H1 (cell line): ENCODE measurements at regions not wholly inside any gene's neighbourhood (a gene's known extent, or its start where the extent isn't known, plus 50 kb on each side); places are given as distances from the start of the nearest gene placed in this dataset.

ENCODE experiments used
- CTCF ChIA-PET: fragments of 300-600 bp; sonication (Branson Sonifier 250); formaldehyde crosslinking; loops from one replicate; lab custom pipeline; 2021; ENCODE audit not compliant: partially characterized antibody; lab: Charles Lee
- POLR2A ChIA-PET: fragments of 300-600 bp; sonication (Branson Sonifier 250); formaldehyde crosslinking; loops from one replicate; lab custom pipeline; 2021; ENCODE audit warnings: inconsistent platforms; ENCODE audit not compliant: partially characterized antibody; lab: Charles Lee
- DNase-seq, 2 experiments: peaks; one replicate each; pipeline versions ENCODE4 v3.0.0 to v3.0.0-alpha.2; 2010 to 2022; ENCODE audit warnings: low spot score in 2 of 2, low read depth in 1 of 2, mixed read lengths in 1 of 2
- FAIRE-seq: peaks from 2 replicates; lab custom pipeline; 2011; peaks lifted over from hg19 to GRCh38; lab: Jason Lieb, UNC
- H2AFZ ChIP-seq: 2 replicates; pipeline ENCODE4 v1.8.1; 2012; ENCODE audit warnings: low read length, inconsistent platforms
- H2AK5ac ChIP-seq: 2 replicates; pipeline ENCODE4 v1.6.1; 2013; ENCODE audit warnings: low read depth, low read length
- H2BK120ac ChIP-seq: replicated peaks from 2 replicates; pipeline ENCODE3; 2013; ENCODE audit warnings: low read depth, low read length, inconsistent platforms
- H2BK12ac ChIP-seq: 2 replicates; pipeline ENCODE4 v1.6.1; 2013; ENCODE audit warnings: low read depth, low read length
- H2BK15ac ChIP-seq: 2 replicates; pipeline ENCODE4 v1.6.1; 2013; ENCODE audit warnings: low read length
- H2BK20ac ChIP-seq: 2 replicates; pipeline ENCODE4 v1.6.1; 2013; ENCODE audit warnings: low read length
- H2BK5ac ChIP-seq: 2 replicates; pipeline ENCODE4 v1.6.1; 2013; ENCODE audit warnings: low read depth, low read length
- H3K14ac ChIP-seq: 2 replicates; pipeline ENCODE4 v1.6.1; 2013; ENCODE audit warnings: inconsistent platforms; ENCODE audit not compliant: insufficient read length
- H3K18ac ChIP-seq: 2 replicates; pipeline ENCODE4 v1.6.1; 2013; ENCODE audit warnings: low read length; ENCODE audit errors: extremely low read depth
- H3K23ac ChIP-seq: 2 replicates; pipeline ENCODE4 v1.6.1; 2013; ENCODE audit warnings: inconsistent platforms; ENCODE audit not compliant: insufficient read length
- H3K23me2 ChIP-seq: 2 replicates; pipeline ENCODE4 v1.6.1; 2013; ENCODE audit warnings: low read depth, low read length
- H3K27ac ChIP-seq: 2 replicates; pipeline ENCODE4 v1.6.1; 2011; ENCODE audit warnings: low read depth, low read length, inconsistent platforms
- H3K27me3 ChIP-seq, 4 experiments: replicated peaks in 1 of 4; 1 replicate in 1 of 4; 2 replicates in 3 of 4; pipeline versions ENCODE4 v1.6.1 to v1.8.1; 2011 to 2013; ENCODE audit warnings: low read length in 3 of 4, mild to moderate bottlenecking in 3 of 4, inconsistent platforms in 2 of 4, mixed read lengths in 2 of 4, moderate library complexity in 1 of 4; ENCODE audit not compliant: control insufficient read depth in 3 of 4, insufficient read depth in 3 of 4; ENCODE audit errors: extremely low read depth in 1 of 4
- H3K36me3 ChIP-seq, 4 experiments: 2 replicates each; pipeline versions ENCODE4 v1.6.1 to v1.8.1; 2011 to 2013; ENCODE audit warnings: mild to moderate bottlenecking in 4 of 4, low read length in 3 of 4, moderate library complexity in 2 of 4, control low read depth in 1 of 4, inconsistent platforms in 1 of 4; ENCODE audit not compliant: insufficient read depth in 4 of 4, control insufficient read depth in 2 of 4
- H3K4ac ChIP-seq: replicated peaks from 2 replicates; pipeline ENCODE3; 2013; ENCODE audit warnings: low read length, low read depth, mixed read lengths, inconsistent platforms; ENCODE audit not compliant: insufficient read length
- H3K4me1 ChIP-seq, 4 experiments: replicated peaks in 1 of 4; 1 replicate in 1 of 4; 2 replicates in 3 of 4; pipeline versions ENCODE4 v1.6.1 to v1.8.1; 2011 to 2013; ENCODE audit warnings: low read length in 3 of 4, inconsistent platforms in 2 of 4, mixed read lengths in 1 of 4; ENCODE audit not compliant: insufficient read depth in 4 of 4, control insufficient read depth in 3 of 4
- H3K4me2 ChIP-seq, 2 experiments: 2 replicates each; pipeline versions ENCODE4 v1.6.1 to v1.8.1; 2011 to 2013; ENCODE audit warnings: low read depth in 2 of 2, low read length in 2 of 2, control low read depth in 1 of 2, inconsistent platforms in 1 of 2, mild to moderate bottlenecking in 1 of 2; ENCODE audit not compliant: insufficient read depth in 1 of 2
- H3K4me3 ChIP-seq, 4 experiments: fragments of 200-600, 300-600 bp in 1 of 4; sonication (generic), shearing (Covaris generic), sonication (Bioruptor Twin) in 1 of 4; 2 replicates each; pipeline versions ENCODE4 v1.5.1 to v1.8.1; 2011 to 2016; ENCODE audit warnings: low read length in 4 of 4, low read depth in 3 of 4, control low read depth in 2 of 4, inconsistent platforms in 2 of 4, mild to moderate bottlenecking in 2 of 4, mixed read lengths in 1 of 4, moderate library complexity in 1 of 4; ENCODE audit not compliant: insufficient read depth in 2 of 4; ENCODE audit errors: extremely low read depth in 1 of 4
- H3K56ac ChIP-seq: replicated peaks from 2 replicates; pipeline ENCODE3; 2013; ENCODE audit warnings: low read depth, mild to moderate bottlenecking, mixed read lengths, low read length, inconsistent platforms; ENCODE audit not compliant: insufficient read length
- H3K79me1 ChIP-seq: 2 replicates; pipeline ENCODE4 v1.6.1; 2013; ENCODE audit warnings: low read depth, low read length, control low read depth
- H3K79me2 ChIP-seq, 2 experiments: 2 replicates each; pipeline versions ENCODE4 v1.6.1 to v1.8.1; 2012 to 2013; ENCODE audit warnings: low read length in 2 of 2, mild to moderate bottlenecking in 2 of 2, inconsistent platforms in 1 of 2; ENCODE audit not compliant: insufficient read depth in 2 of 2, control insufficient read depth in 1 of 2
- H3K9ac ChIP-seq, 4 experiments: replicated peaks in 1 of 4; 1 replicate in 1 of 4; 2 replicates in 3 of 4; pipeline versions ENCODE4 v1.6.1 to v1.8.1; 2011 to 2013; ENCODE audit warnings: low read depth in 3 of 4, low read length in 3 of 4, control low read depth in 2 of 4, mild to moderate bottlenecking in 2 of 4, moderate library complexity in 2 of 4, inconsistent platforms in 1 of 4; ENCODE audit errors: extremely low read depth in 1 of 4
- H3K9me3 ChIP-seq, 2 experiments: 2 replicates each; pipeline versions ENCODE4 v1.6.1 to v1.8.1; 2012 to 2013; ENCODE audit warnings: mild to moderate bottlenecking in 2 of 2, moderate library complexity in 2 of 2, control low read depth in 1 of 2, inconsistent platforms in 1 of 2, low read depth in 1 of 2, low read length in 1 of 2, mixed read lengths in 1 of 2; ENCODE audit not compliant: insufficient read depth in 2 of 2
- H4K20me1 ChIP-seq, 2 experiments: replicated peaks in 1 of 2; 2 replicates each; pipeline versions ENCODE3 to v1.8.1; 2011 to 2013; ENCODE audit warnings: inconsistent platforms in 2 of 2, low read length in 2 of 2, mild to moderate bottlenecking in 1 of 2; ENCODE audit not compliant: insufficient read depth in 2 of 2, control insufficient read depth in 1 of 2
- H4K5ac ChIP-seq: 2 replicates; pipeline ENCODE4 v1.6.1; 2013; ENCODE audit warnings: low read length, low read depth, mixed read lengths, inconsistent platforms; ENCODE audit not compliant: insufficient read length
- H4K8ac ChIP-seq: 2 replicates; pipeline ENCODE4 v1.8.0; 2013; ENCODE audit warnings: mild to moderate bottlenecking, moderate library complexity, low read length, inconsistent platforms; ENCODE audit not compliant: insufficient read depth; ENCODE audit errors: extremely low read depth
- H4K91ac ChIP-seq: replicated peaks from 2 replicates; pipeline ENCODE3; 2013; ENCODE audit warnings: low read length, mixed read lengths, inconsistent platforms; ENCODE audit not compliant: insufficient read length
- CBX5 ChIP-seq: fragments of 300-800, 300-1000 bp; sonication (generic); IDR thresholded peaks from 2 replicates; pipeline ENCODE4 v1.7.1; 2016; ENCODE audit warnings: antibody characterized with exemption, low read length, low read depth
- CBX8 ChIP-seq: fragments of 300-800, 300-1000 bp; sonication (generic); IDR thresholded peaks from 2 replicates; pipeline ENCODE4 v1.7.1; 2016; ENCODE audit warnings: low read depth, low read length, borderline replicate concordance
- GTF2F1 ChIP-seq: IDR thresholded peaks from 2 replicates; pipeline ENCODE4 v1.6.1; 2012; ENCODE audit warnings: low read depth, low read length, improper control_type of control experiment, borderline replicate concordance
- MAFK ChIP-seq: IDR thresholded peaks from 2 replicates; pipeline ENCODE4 v1.6.1; 2012; ENCODE audit warnings: low read depth, mild to moderate bottlenecking, improper control_type of control experiment, low read length
- RBBP5 ChIP-seq: IDR thresholded peaks from 2 replicates; pipeline ENCODE4 v1.7.1; 2012; ENCODE audit warnings: low read depth, mild to moderate bottlenecking, inconsistent platforms, low read length, moderate library complexity, borderline replicate concordance
- RFX5 ChIP-seq: IDR thresholded peaks from 2 replicates; pipeline ENCODE4 v1.6.1; 2011; ENCODE audit warnings: low read depth, low read length, improper control_type of control experiment, borderline replicate concordance
- RXRA ChIP-seq: IDR thresholded peaks from 2 replicates; pipeline ENCODE4 v1.6.1; 2011; ENCODE audit warnings: low read depth, mild to moderate bottlenecking, low read length, moderate library complexity; ENCODE audit not compliant: insufficient read depth
- SIRT6 ChIP-seq: IDR thresholded peaks from one replicate; pipeline ENCODE4 v1.7.1; 2012; ENCODE audit warnings: low read length, inconsistent platforms
- SIX5 ChIP-seq: IDR thresholded peaks from 2 replicates; pipeline ENCODE4 v1.6.1; 2011; ENCODE audit warnings: mild to moderate bottlenecking, low read depth, low read length
- SRF ChIP-seq: IDR thresholded peaks from 2 replicates; pipeline ENCODE4 v1.6.1; 2011; ENCODE audit warnings: mild to moderate bottlenecking, low read depth, low read length, moderate library complexity
- ZNF274 ChIP-seq: IDR thresholded peaks from 2 replicates; pipeline ENCODE4 v1.7.0; 2012; ENCODE audit warnings: low read length, borderline replicate concordance; ENCODE audit errors: extremely low read depth
- WGBS, 2 experiments: shearing (Covaris generic) in 1 of 2; methylation state at CpG; one replicate each; pipeline versions ENCODE4 v1.1.6 to v1.1.7; 2013 to 2015; ENCODE audit warnings: low lambda C conversion rate in 2 of 2, mixed read lengths in 2 of 2, inconsistent platforms in 1 of 2, low coverage in 1 of 2, missing lambda C conversion rate in 1 of 2; ENCODE audit not compliant: insufficient replicate concordance in 2 of 2, insufficient coverage in 1 of 2, insufficient read length in 1 of 2; ENCODE audit errors: extremely low coverage in 1 of 2, missing lambda C conversion rate in 1 of 2; 5-methylcytosine and 5-hydroxymethylcytosine counted together
- TF ChIP-seq, protein P1 (sequence below): IDR thresholded peaks from 2 replicates; pipeline ENCODE4 v1.6.1; 2012; ENCODE audit warnings: low read length, inconsistent platforms
- TF ChIP-seq, protein P2 (sequence below): IDR thresholded peaks from 2 replicates; pipeline ENCODE4 v1.6.1; 2011; ENCODE audit warnings: low read depth, mild to moderate bottlenecking, low read length; ENCODE audit not compliant: insufficient read depth

DNA sequence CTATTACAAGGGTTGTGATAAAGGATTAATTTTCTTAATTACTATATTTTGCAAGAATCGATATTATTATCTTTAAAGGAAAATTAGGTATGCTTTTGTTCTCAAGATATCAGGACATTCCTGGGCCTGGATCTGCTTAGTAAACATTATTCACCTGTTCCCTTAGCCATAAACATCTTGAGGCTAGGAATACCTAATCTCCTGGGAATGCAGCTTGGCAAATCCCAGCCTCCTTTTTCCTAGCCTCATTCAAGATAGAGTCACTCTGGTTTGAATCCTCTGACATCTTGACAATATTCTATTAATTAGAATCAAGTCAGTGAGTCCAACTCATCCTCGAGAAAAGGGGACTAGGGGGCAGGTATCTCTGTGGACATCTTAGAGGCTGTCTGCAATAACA, 327.1 kb downstream of the STIM2 start:
- Histone ChIP-seq H3K56ac (no peak overlapping the region), H3K23me2 (no peaks in the 10 kb centered on the region), H4K91ac (no peak overlapping the region), H3K79me2 (no peaks in the 10 kb centered on the region), H3K14ac (no peak overlapping the region), H3K27ac (no peak overlapping the region), H3K4me1 (no peaks in the 10 kb centered on the region), H2BK12ac (no peak overlapping the region), H3K18ac (no peak overlapping the region), H2BK20ac (no peak overlapping the region), H2AK5ac (no peak overlapping the region), H2BK5ac (no peak overlapping the region), H3K79me1 (no peaks in the 10 kb centered on the region), H3K4me2 (no peak overlapping the region), H4K8ac (no peak overlapping the region), H3K4me3 (no peak overlapping the region), H4K5ac (no peak overlapping the region), H4K20me1 (no peaks in the 10 kb centered on the region), H2BK120ac (no peak overlapping the region), H3K9ac (no peak overlapping the region), H3K27me3 (no peaks in the 10 kb centered on the region), H3K9me3 (no peaks in the 10 kb centered on the region), H3K36me3 (no peaks in the 10 kb centered on the region), H3K4ac (no peak overlapping the region), H2AFZ (no peak overlapping the region), H3K23ac (no peak overlapping the region), H2BK15ac (no peak overlapping the region)
- no peak for DNase-seq
- 84% methylated on average over 2 of the region's 2 CpGs; no CpG with 5 or more reads in 1 of the 2 experiments for WGBS, 2 experiments
- ChIA-PET POLR2A (no interaction called here), CTCF (interaction anchor here (0.5 to 0.6 kb wide), 2 partner anchors 129 to 355 kb away, joined by 3 to 4 read pairs; no protein-coding TSS in a partner anchor)
- TF ChIP-seq RFX5 (no peak), RBBP5 (no peak), SRF (no peak), RXRA (no peak), GTF2F1 (no peak), CBX5 (no peak), MAFK (no peak), SIRT6 (no peak), ZNF274 (no peak), CBX8 (no peak), SIX5 (no peak)
- TF ChIP-seq, protein P1, sequence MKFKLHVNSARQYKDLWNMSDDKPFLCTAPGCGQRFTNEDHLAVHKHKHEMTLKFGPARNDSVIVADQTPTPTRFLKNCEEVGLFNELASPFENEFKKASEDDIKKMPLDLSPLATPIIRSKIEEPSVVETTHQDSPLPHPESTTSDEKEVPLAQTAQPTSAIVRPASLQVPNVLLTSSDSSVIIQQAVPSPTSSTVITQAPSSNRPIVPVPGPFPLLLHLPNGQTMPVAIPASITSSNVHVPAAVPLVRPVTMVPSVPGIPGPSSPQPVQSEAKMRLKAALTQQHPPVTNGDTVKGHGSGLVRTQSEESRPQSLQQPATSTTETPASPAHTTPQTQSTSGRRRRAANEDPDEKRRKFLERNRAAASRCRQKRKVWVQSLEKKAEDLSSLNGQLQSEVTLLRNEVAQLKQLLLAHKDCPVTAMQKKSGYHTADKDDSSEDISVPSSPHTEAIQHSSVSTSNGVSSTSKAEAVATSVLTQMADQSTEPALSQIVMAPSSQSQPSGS: no peak
- TF ChIP-seq, protein P2, sequence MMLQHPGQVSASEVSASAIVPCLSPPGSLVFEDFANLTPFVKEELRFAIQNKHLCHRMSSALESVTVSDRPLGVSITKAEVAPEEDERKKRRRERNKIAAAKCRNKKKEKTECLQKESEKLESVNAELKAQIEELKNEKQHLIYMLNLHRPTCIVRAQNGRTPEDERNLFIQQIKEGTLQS: no peak
- FAIRE-seq: no peak
